Keratinocyte (primary cell): ENCODE measurements at regions not wholly inside any gene's neighbourhood (a gene's known extent, or its start where the extent isn't known, plus 50 kb on each side); places are given as distances from the start of the nearest gene placed in this dataset.

Source experiments
- DNase-seq: peaks from one replicate; pipeline ENCODE4 v3.0.0-alpha.2; 2011; ENCODE audit warnings: low read depth, missing footprints, low spot score
- FAIRE-seq: peaks from 2 replicates; lab custom pipeline; 2011; peaks lifted over from hg19 to GRCh38; lab: Jason Lieb, UNC
- H2AFZ ChIP-seq: 2 replicates; pipeline ENCODE4 v1.6.0; 2012; ENCODE audit warnings: low read length, control low read depth, inconsistent platforms; ENCODE audit not compliant: control insufficient read depth
- H3K27ac ChIP-seq: 2 replicates; pipeline ENCODE4 v1.5.1; 2011; ENCODE audit warnings: low read length; ENCODE audit not compliant: control insufficient read depth, insufficient read depth
- H3K27me3 ChIP-seq: 3 replicates; pipeline ENCODE4 v1.6.0; 2011; ENCODE audit warnings: low read length; ENCODE audit not compliant: control insufficient read depth, insufficient read depth; ENCODE audit errors: extremely low read depth
- H3K36me3 ChIP-seq, 2 experiments: 2 replicates in 1 of 2; 3 replicates in 1 of 2; pipeline ENCODE4 v1.5.1; 2011; ENCODE audit warnings: low read length in 2 of 2, mild to moderate bottlenecking in 1 of 2; ENCODE audit not compliant: control insufficient read depth in 2 of 2, insufficient read depth in 2 of 2; ENCODE audit errors: extremely low read depth in 1 of 2
- H3K4me1 ChIP-seq: 3 replicates; pipeline ENCODE4 v1.5.1; 2011; ENCODE audit warnings: low read length; ENCODE audit not compliant: control insufficient read depth, insufficient read depth; ENCODE audit errors: extremely low read depth
- H3K4me2 ChIP-seq: 3 replicates; pipeline ENCODE4 v1.6.0; 2011; ENCODE audit warnings: low read depth, low read length; ENCODE audit not compliant: control insufficient read depth, insufficient read depth; ENCODE audit errors: extremely low read depth
- H3K4me3 ChIP-seq, 3 experiments: fragments of 200-600 bp in 1 of 3; sonication (generic) in 1 of 3; 2 replicates in 2 of 3; 3 replicates in 1 of 3; pipeline ENCODE4 v1.5.1; 2011 to 2016; ENCODE audit warnings: low read length in 3 of 3, mild to moderate bottlenecking in 3 of 3, control low read depth in 2 of 3, inconsistent platforms in 1 of 3, low read depth in 1 of 3, mixed read lengths in 1 of 3, mixed run types in 1 of 3, moderate library complexity in 1 of 3; ENCODE audit not compliant: control insufficient read depth in 2 of 3, insufficient read depth in 2 of 3; ENCODE audit errors: extremely low read depth in 1 of 3
- H3K79me2 ChIP-seq: 2 replicates; pipeline ENCODE4 v1.6.0; 2012; ENCODE audit warnings: low read length; ENCODE audit not compliant: control insufficient read depth, insufficient read depth
- H3K9ac ChIP-seq: 3 replicates; pipeline ENCODE4 v1.6.0; 2011; ENCODE audit warnings: low read length; ENCODE audit not compliant: control insufficient read depth, insufficient read depth; ENCODE audit errors: extremely low read depth
- H3K9me1 ChIP-seq: 3 replicates; pipeline ENCODE4 v1.6.0; 2011; ENCODE audit warnings: low read length; ENCODE audit not compliant: control insufficient read depth, insufficient read depth; ENCODE audit errors: extremely low read depth
- H3K9me3 ChIP-seq: 2 replicates; pipeline ENCODE4 v1.5.1; 2012; ENCODE audit warnings: low read depth, low read length; ENCODE audit not compliant: control insufficient read depth
- H4K20me1 ChIP-seq: 3 replicates; pipeline ENCODE4 v1.6.0; 2011; ENCODE audit warnings: low read length; ENCODE audit not compliant: control insufficient read depth, insufficient read depth; ENCODE audit errors: extremely low read depth
- CTCF ChIP-seq, 3 experiments: IDR thresholded peaks in 1 of 3; conservative IDR thresholded peaks in 1 of 3; optimal IDR thresholded peaks in 1 of 3; 2 replicates in 2 of 3; 3 replicates in 1 of 3; pipeline versions ENCODE3 to v1.5.1; 2011; ENCODE audit warnings: low read length in 3 of 3, mild to moderate bottlenecking in 3 of 3, moderate library complexity in 2 of 3, control low read depth in 1 of 3, inconsistent platforms in 1 of 3; ENCODE audit not compliant: insufficient read depth in 2 of 3; ENCODE audit errors: extremely low read depth in 1 of 3
- EZH2 ChIP-seq: IDR thresholded peaks from one replicate; pipeline ENCODE4 v1.6.1; 2012; ENCODE audit warnings: inconsistent platforms, mild to moderate bottlenecking, low read length, moderate library complexity
- dilution Hi-C: fragments of 300-500 bp; cut with MboI; formaldehyde crosslinking; loops from one replicate; pipeline ENCODE4 v1.7.0; 2020; ENCODE audit warnings: low sequenced_read_pairs; ENCODE audit not compliant: extremely low pct_ligation_motif_present

GRCh38 chr13:27713767-27714166 is 78.5 kb upstream of the GSX1 start:
- H3K9ac ChIP-seq = no peak overlapping the region
- no peak for TF ChIP-seq CTCF (optimal IDR thresholded peaks at IDR 0.05 in 1 of 3, IDR thresholded peaks at IDR 0.05 in 1 of 3, conservative IDR thresholded peaks at IDR 0.05 in 1 of 3; ENCODE audit: extremely low read depth in 1 of 3, insufficient read depth in 2 of 3, low read length in 3 of 3)
- no peak for TF ChIP-seq EZH2
- no peak overlapping the region for H3K4me2 ChIP-seq
- no peak overlapping the region for H3K27ac ChIP-seq
- H3K79me2 ChIP-seq = no peaks in the 10 kb centered on the region
- H3K4me3 ChIP-seq = no peak overlapping the region
- H3K36me3 ChIP-seq = no peaks in the 10 kb centered on the region
- H3K4me1 ChIP-seq = no peaks in the 10 kb centered on the region
- H3K9me1 ChIP-seq = no peaks in the 10 kb centered on the region
- dilution Hi-C loops = no loop called here
- H3K9me3 ChIP-seq = no peaks in the 10 kb centered on the region
- peaks cover 3% of the 10 kb centered on the region for H3K27me3 ChIP-seq
- no peak overlapping the region for H2AFZ ChIP-seq
- FAIRE-seq (no peak), DNase-seq (no peak)
- no peaks in the 10 kb centered on the region for H4K20me1 ChIP-seq

GRCh38 chr13:27721681-27722080 is 70.6 kb upstream of the GSX1 start:
- TF ChIP-seq EZH2 (no peak), CTCF (optimal IDR thresholded peaks at IDR 0.05 in 1 of 3, IDR thresholded peaks at IDR 0.05 in 1 of 3, conservative IDR thresholded peaks at IDR 0.05 in 1 of 3; ENCODE audit: extremely low read depth in 1 of 3, insufficient read depth in 2 of 3, low read length in 3 of 3) (no peak)
- no peaks in the 10 kb centered on the region for H3K9me3 ChIP-seq
- no peaks in the 10 kb centered on the region for H3K4me1 ChIP-seq
- dilution Hi-C loops = no loop called here
- no peak overlapping the region for H3K4me2 ChIP-seq
- H4K20me1 ChIP-seq = no peaks in the 10 kb centered on the region
- H3K9ac ChIP-seq = no peak overlapping the region
- no peaks in the 10 kb centered on the region for H3K36me3 ChIP-seq
- H3K27me3 ChIP-seq = peaks cover 2% of the 10 kb centered on the region
- DNase-seq (no peak), FAIRE-seq (no peak)
- H3K27ac ChIP-seq = no peak overlapping the region
- H3K79me2 ChIP-seq = no peaks in the 10 kb centered on the region
- H3K4me3 ChIP-seq = no peak overlapping the region
- no peak overlapping the region for H2AFZ ChIP-seq
- H3K9me1 ChIP-seq = no peaks in the 10 kb centered on the region
